Nephron (organoid): ENCODE measurements at regions not wholly inside any gene's neighbourhood (a gene's known extent, or its start where the extent isn't known, plus 50 kb on each side); places are given as distances from the start of the nearest gene placed in this dataset.

Source experiments
- H3K27ac Mint-ChIP-seq, 3 experiments: 2 replicates each; pipeline ENCODE4 v1.8.0; 2020; ENCODE audit warnings: mixed read lengths in 3 of 3, mild to moderate bottlenecking in 2 of 3, moderate library complexity in 1 of 3
- H3K27me3 Mint-ChIP-seq: 2 replicates; pipeline ENCODE4 v1.8.0; 2021; ENCODE audit warnings: low read depth, mild to moderate bottlenecking, moderate library complexity, mixed read lengths
- H3K36me3 Mint-ChIP-seq: 2 replicates; pipeline ENCODE4 v1.8.0; 2020; ENCODE audit warnings: low read depth, mixed read lengths
- H3K4me1 Mint-ChIP-seq: 2 replicates; pipeline ENCODE4 v1.8.0; 2020; ENCODE audit warnings: mixed read lengths
- H3K4me3 Mint-ChIP-seq, 3 experiments: 2 replicates each; pipeline ENCODE4 v1.8.0; 2020; ENCODE audit warnings: mild to moderate bottlenecking in 3 of 3, mixed read lengths in 3 of 3, moderate library complexity in 2 of 3
- H3K9me3 Mint-ChIP-seq: 2 replicates; pipeline ENCODE4 v1.8.0; 2020; ENCODE audit warnings: mixed read lengths
- CTCF ChIP-seq, 3 experiments: fragments of 200-600 bp; sonication (generic); IDR thresholded peaks; one replicate each; pipeline ENCODE4 v1.5.0; 2021; ENCODE audit warnings: antibody characterized with exemption in 3 of 3; ENCODE audit not compliant: unreplicated experiment in 3 of 3

DNA sequence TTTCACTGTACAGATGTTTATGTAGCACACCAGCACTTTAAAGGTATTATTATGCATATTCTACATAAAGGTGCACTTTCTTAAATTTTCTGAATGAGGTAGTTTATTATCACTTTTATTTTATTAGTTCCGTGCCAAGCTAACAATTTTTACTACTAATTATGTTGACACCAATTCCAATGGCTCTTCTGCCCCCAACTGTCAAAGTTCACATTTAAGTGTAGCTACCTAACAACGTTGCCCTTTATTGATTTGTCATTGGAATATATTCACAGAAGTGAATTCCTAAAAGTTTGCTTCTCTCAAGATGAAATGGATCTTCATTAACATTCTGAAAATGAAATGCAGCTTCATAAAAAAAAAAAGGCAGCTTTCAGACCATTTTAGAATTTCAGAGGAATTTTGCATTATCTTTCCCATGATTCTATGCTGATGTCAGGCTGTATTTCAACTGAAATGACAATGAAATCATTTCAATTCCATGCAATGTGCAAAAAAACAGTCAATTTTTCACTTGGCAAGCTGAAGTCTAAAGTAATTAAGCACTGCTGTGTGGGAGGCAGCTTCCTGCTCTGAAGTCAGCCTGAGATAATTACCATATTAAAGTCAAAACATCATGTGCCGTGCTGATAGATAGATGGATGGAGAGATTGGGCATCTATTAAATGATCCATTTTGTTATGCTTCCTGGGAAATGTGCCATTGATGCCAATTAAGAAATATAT lies 229.2 kb downstream of the TTLL7 start:
- no peaks in the 10 kb centered on the region for H3K9me3 Mint-ChIP-seq
- H3K4me3 Mint-ChIP-seq, result no peak overlapping the region
- no peak overlapping the region for H3K27ac Mint-ChIP-seq
- TF ChIP-seq CTCF (IDR thresholded peaks at IDR 0.05; ENCODE audit: unreplicated experiment in 3 of 3), result no peak
- peaks cover 33% of the 10 kb centered on the region for H3K4me1 Mint-ChIP-seq
- no peaks in the 10 kb centered on the region for H3K36me3 Mint-ChIP-seq
- H3K27me3 Mint-ChIP-seq, result no peaks in the 10 kb centered on the region

- no peaks in the 10 kb centered on the region for H3K36me3 Mint-ChIP-seq
- H3K4me1 Mint-ChIP-seq, result peaks cover 40% of the 10 kb centered on the region
- TF ChIP-seq CTCF (IDR thresholded peaks at IDR 0.05; ENCODE audit: unreplicated experiment in 3 of 3), result no peak
- H3K27ac Mint-ChIP-seq, result no peak overlapping the region
- H3K27me3 Mint-ChIP-seq, result no peaks in the 10 kb centered on the region
- H3K4me3 Mint-ChIP-seq, result no peak overlapping the region
- H3K9me3 Mint-ChIP-seq, result no peaks in the 10 kb centered on the region
These were observed 229.9 kb downstream of the TTLL7 start for GRCh38 chr1:83769072-83769471.

DNA sequence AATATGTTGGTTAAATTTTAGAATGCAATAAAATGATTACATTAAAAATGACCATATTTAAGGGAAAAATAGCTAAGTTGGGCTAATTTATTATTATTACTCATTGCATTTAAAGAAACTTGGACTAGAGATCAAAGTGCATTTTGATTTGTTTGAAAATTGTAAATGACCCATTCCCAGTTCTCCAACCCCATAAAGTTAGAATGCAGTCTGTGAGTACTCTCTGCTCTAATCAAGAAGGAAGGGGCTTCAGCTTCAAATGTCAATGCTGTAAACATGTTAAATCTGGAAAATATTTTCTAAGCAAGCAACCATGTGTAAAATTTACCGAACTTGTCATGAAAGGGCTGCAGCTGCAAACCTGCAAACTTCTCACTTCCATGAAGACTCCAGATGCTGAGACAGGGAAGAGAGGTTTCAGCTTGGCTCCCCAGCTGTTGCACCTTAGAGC lies 232.7 kb downstream of the TTLL7 start:
- no peaks in the 10 kb centered on the region for H3K36me3 Mint-ChIP-seq
- H3K4me3 Mint-ChIP-seq, result no peak overlapping the region
- no peak for TF ChIP-seq CTCF (IDR thresholded peaks at IDR 0.05; ENCODE audit: unreplicated experiment in 3 of 3)
- peak overlapping the region in 2 of 3 experiments; percentile 28 to 59 for H3K27ac Mint-ChIP-seq
- peaks cover 65% of the 10 kb centered on the region for H3K4me1 Mint-ChIP-seq
- no peaks in the 10 kb centered on the region for H3K27me3 Mint-ChIP-seq
- H3K9me3 Mint-ChIP-seq, result no peaks in the 10 kb centered on the region

DNA sequence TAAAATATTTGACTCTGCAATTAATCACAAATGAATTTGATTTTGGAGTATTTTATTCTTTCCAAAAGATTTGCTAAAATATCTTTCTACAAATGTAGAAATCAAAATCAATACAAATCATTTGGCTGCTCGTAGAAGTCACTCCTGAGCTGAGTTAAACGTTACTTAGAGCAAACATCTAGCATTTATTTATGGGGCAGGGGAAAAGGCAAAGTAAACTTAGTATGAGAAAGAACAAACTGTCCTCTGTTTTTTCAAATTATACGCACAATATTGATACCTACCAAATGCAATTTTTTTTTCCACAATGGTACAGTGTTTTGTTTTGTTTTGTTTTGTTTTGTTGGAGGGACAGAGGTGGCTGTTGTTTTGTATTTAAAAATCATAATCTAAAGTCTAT lies 233.8 kb downstream of the TTLL7 start:
- H3K4me3 Mint-ChIP-seq, result no peak overlapping the region
- peak overlapping the region in 1 of 3 experiments; percentile 23 for H3K27ac Mint-ChIP-seq
- no peaks in the 10 kb centered on the region for H3K36me3 Mint-ChIP-seq
- peaks cover 3% of the 10 kb centered on the region for H3K27me3 Mint-ChIP-seq
- H3K4me1 Mint-ChIP-seq, result peaks cover 75% of the 10 kb centered on the region
- no peaks in the 10 kb centered on the region for H3K9me3 Mint-ChIP-seq
- TF ChIP-seq CTCF (IDR thresholded peaks at IDR 0.05; ENCODE audit: unreplicated experiment in 3 of 3), result no peak

DNA sequence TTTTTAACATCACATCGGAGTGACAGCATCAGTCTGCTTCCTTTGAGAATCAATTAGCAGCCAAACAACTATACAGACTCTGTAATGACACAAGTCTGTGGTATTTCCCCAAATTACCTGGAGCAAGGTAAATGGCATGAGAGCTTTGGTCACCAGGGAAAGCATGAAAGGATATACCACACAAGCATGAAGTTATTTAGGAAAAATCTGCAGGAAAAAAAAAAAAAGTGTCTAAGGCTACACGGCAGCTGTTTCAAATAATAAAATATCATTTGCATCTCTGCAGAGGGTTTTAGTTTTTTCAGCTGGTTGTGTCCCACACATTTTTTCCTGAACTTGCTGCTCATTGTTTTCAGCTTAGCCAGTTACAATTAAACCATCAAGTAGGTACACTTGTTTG lies 234.7 kb downstream of the TTLL7 start:
- TF ChIP-seq CTCF (IDR thresholded peaks at IDR 0.05; ENCODE audit: unreplicated experiment in 3 of 3), result no peak
- H3K27ac Mint-ChIP-seq, result peak overlapping the region; percentile 16 to 54 (median 39)

More for the DNA sequence above, 234.7 kb downstream of the TTLL7 start:
- H3K27me3 Mint-ChIP-seq, result peaks cover 3% of the 10 kb centered on the region
- peaks cover 70% of the 10 kb centered on the region for H3K4me1 Mint-ChIP-seq
- H3K4me3 Mint-ChIP-seq, result peak overlapping the region in 1 of 3 experiments; percentile 53
- no peaks in the 10 kb centered on the region for H3K9me3 Mint-ChIP-seq
- H3K36me3 Mint-ChIP-seq, result no peaks in the 10 kb centered on the region
